ENCODE measurements at regions not wholly inside any gene's neighbourhood (a gene's known extent, or its start where the extent isn't known, plus 50 kb on each side); places are given as distances from the start of the nearest gene placed in this dataset.

- TF ChIP-seq JUND (IDR thresholded peaks at IDR 0.05) (no peak), IRF3 (IDR thresholded peaks at IDR 0.05; ENCODE audit: low read depth, low read length) (no peak), POLR2AphosphoS5 (IDR thresholded peaks at IDR 0.05; ENCODE audit: low read depth, low read length) (no peak), MAX (IDR thresholded peaks at IDR 0.05; ENCODE audit: low read depth) (no peak), CTCF (IDR thresholded peaks at IDR 0.05) (no peak), YY1 (IDR thresholded peaks at IDR 0.05; ENCODE audit: low read depth) (no peak), EP300 (IDR thresholded peaks at IDR 0.05; ENCODE audit: borderline replicate concordance in 1 of 2, low read depth in 1 of 2, low read length in 1 of 2) (no peak), NRF1 (IDR thresholded peaks at IDR 0.05; ENCODE audit: low read depth, low read length) (no peak), GABPA (IDR thresholded peaks at IDR 0.05; ENCODE audit: low read depth) (no peak), SIN3A (IDR thresholded peaks at IDR 0.05; ENCODE audit: borderline replicate concordance, low read depth, low read length) (no peak)
These were observed 359.3 kb downstream of the BCL11B start for GRCh38 chr14:98912655-98913054.

Data from SK-N-SH (cell line).